Fibroblast of mammary gland (primary cell): ENCODE measurements at regions not wholly inside any gene's neighbourhood (a gene's known extent, or its start where the extent isn't known, plus 50 kb on each side); places are given as distances from the start of the nearest gene placed in this dataset.

Experiments used
- DNase-seq: peaks from one replicate; pipeline ENCODE4 v3.0.0-alpha.2; 2010; ENCODE audit warnings: low read depth
- H3K4me3 ChIP-seq: 2 replicates; pipeline ENCODE4 v1.5.1; 2011; ENCODE audit warnings: low read depth, mild to moderate bottlenecking, low read length, moderate library complexity; ENCODE audit not compliant: control insufficient read depth
- CTCF ChIP-seq: conservative IDR thresholded peaks from 2 replicates; pipeline ENCODE4 v1.5.1; 2011; ENCODE audit warnings: low read depth, low read length, inconsistent platforms; ENCODE audit not compliant: control insufficient read depth, insufficient read depth

- no peak for DNase-seq
- TF ChIP-seq CTCF: no peak
- H3K4me3 ChIP-seq: no peak overlapping the region
Measured at GRCh38 chr11:45079943-45080719, 66.3 kb upstream of the PRDM11 start.

- H3K4me3 ChIP-seq: no peak overlapping the region
- DNase-seq: no peak
- no peak for TF ChIP-seq CTCF
Measured at GRCh38 chr11:45082744-45083543, 63.5 kb upstream of the PRDM11 start.

- TF ChIP-seq CTCF: peak; percentile 34
- DNase-seq: no peak
- no peak overlapping the region for H3K4me3 ChIP-seq
Measured at GRCh38 chr11:45083544-45084087, 62.8 kb upstream of the PRDM11 start.

GRCh38 chr11:45085646-45086501 is 60.6 kb upstream of the PRDM11 start:
- no peak overlapping the region for H3K4me3 ChIP-seq
- TF ChIP-seq CTCF: no peak

GRCh38 chr11:45086526-45086925 is 59.9 kb upstream of the PRDM11 start:
- DNase-seq: no peak
- no peak overlapping the region for H3K4me3 ChIP-seq
- TF ChIP-seq CTCF: no peak

More at GRCh38 chr11:45085646-45086501, 60.6 kb upstream of the PRDM11 start:
- no peak for DNase-seq
